GM21528 (cell line): ENCODE measurements at regions not wholly inside any gene's neighbourhood (a gene's known extent, or its start where the extent isn't known, plus 50 kb on each side); places are given as distances from the start of the nearest gene placed in this dataset.

Source experiments
- ATAC-seq: cut with Tn5 transposase; IDR thresholded peaks from one replicate; pipeline ENCODE4 v1.9.1; 2021; ENCODE audit warnings: mild to moderate bottlenecking, moderate library complexity; ENCODE audit not compliant: unreplicated experiment, low FRiP score

- ATAC-seq = no peak
These were observed 328.9 kb upstream of the DDX18 start for GRCh38 chr2:117485588-117485987.

- ATAC-seq = no peak
These were observed 328.4 kb upstream of the DDX18 start for GRCh38 chr2:117486081-117486480.

GRCh38 chr2:117492209-117492851 is 322.2 kb upstream of the DDX18 start:
- no peak for ATAC-seq

GRCh38 chr2:117500721-117501120 is 313.8 kb upstream of the DDX18 start:
- no peak for ATAC-seq

GRCh38 chr2:117502121-117502520 is 312.4 kb upstream of the DDX18 start:
- no peak for ATAC-seq

GRCh38 chr2:117512307-117512706 is 302.2 kb upstream of the DDX18 start:
- ATAC-seq = no peak

- no peak for ATAC-seq
These were observed 300.1 kb upstream of the DDX18 start for GRCh38 chr2:117514371-117514770.

GRCh38 chr2:117519238-117519637 is 295.3 kb upstream of the DDX18 start:
- ATAC-seq = no peak

GRCh38 chr2:117519721-117520120 is 294.8 kb upstream of the DDX18 start:
- no peak for ATAC-seq

GRCh38 chr2:117523267-117523666 is 291.2 kb upstream of the DDX18 start:
- no peak for ATAC-seq

GRCh38 chr2:117523711-117524238 is 290.7 kb upstream of the DDX18 start:
- ATAC-seq = no peak

GRCh38 chr2:117536139-117536538 is 278.4 kb upstream of the DDX18 start:
- ATAC-seq = no peak

- ATAC-seq = no peak
These were observed 277.5 kb upstream of the DDX18 start for GRCh38 chr2:117537032-117537431.

GRCh38 chr2:117551858-117552257 is 262.6 kb upstream of the DDX18 start:
- ATAC-seq = no peak

- no peak for ATAC-seq
These were observed 261.0 kb upstream of the DDX18 start for GRCh38 chr2:117553448-117553847.

GRCh38 chr2:117555965-117556364 is 258.5 kb upstream of the DDX18 start:
- ATAC-seq = no peak

- ATAC-seq = no peak
These were observed 256.9 kb upstream of the DDX18 start for GRCh38 chr2:117557626-117558025.

- ATAC-seq = no peak
These were observed 251.8 kb upstream of the DDX18 start for GRCh38 chr2:117562654-117563053.

GRCh38 chr2:117571590-117572349 is 242.7 kb upstream of the DDX18 start:
- ATAC-seq = no peak

GRCh38 chr2:117587310-117587709 is 227.2 kb upstream of the DDX18 start:
- no peak for ATAC-seq

- no peak for ATAC-seq
These were observed 211.4 kb upstream of the DDX18 start for GRCh38 chr2:117603060-117603459.

- ATAC-seq = no peak
These were observed 210.9 kb upstream of the DDX18 start for GRCh38 chr2:117603567-117603966.
